ENCODE measurements at regions not wholly inside any gene's neighbourhood (a gene's known extent, or its start where the extent isn't known, plus 50 kb on each side); places are given as distances from the start of the nearest gene placed in this dataset.

DNA sequence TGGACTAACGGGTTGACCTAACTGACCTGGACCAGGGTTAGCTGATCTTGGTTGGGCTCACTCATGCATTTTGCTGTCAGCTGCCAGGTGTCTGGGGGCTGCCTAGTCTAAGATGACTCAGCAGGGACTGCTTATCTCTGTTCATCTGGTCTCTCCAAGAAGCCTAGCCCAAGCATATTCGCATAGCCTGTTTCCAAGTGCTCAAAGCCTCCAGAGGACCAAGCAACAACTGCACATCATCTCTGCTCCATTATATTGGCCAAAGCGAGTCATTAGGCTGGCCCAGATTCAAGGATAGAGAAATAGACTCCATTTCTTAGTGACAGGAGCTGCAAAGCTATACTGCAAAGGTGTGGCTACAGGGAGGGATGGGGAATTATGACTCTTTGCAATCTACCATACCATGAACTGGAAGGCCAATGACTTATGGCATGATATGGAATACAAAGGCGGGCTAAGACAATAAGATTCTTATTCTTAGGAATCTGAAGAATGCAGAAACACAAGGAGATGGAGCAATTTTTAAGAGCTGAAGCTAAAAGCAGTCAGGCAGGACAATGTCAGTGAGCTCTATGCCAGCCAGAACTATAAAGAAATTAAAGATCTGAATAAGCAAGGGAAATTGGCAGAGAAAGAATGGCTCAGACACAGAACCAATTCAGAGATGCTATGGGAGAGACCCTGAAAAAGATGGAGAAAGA, 194.6 kb upstream of the FSCB start:
- H3K9me3 ChIP-seq, result no peaks in the 10 kb centered on the region
- no peak for TF ChIP-seq RNF2 (IDR thresholded peaks at IDR 0.05; ENCODE audit: borderline replicate concordance, low read depth)
- no peak for TF ChIP-seq EHF (CRISPR knock-in tag; IDR thresholded peaks at IDR 0.05)
- no peak for TF ChIP-seq JUN (IDR thresholded peaks at IDR 0.05)
- no peak for TF ChIP-seq CHD2 (IDR thresholded peaks at IDR 0.05; ENCODE audit: low read length, partially characterized antibody)
- TF ChIP-seq, protein P1, sequence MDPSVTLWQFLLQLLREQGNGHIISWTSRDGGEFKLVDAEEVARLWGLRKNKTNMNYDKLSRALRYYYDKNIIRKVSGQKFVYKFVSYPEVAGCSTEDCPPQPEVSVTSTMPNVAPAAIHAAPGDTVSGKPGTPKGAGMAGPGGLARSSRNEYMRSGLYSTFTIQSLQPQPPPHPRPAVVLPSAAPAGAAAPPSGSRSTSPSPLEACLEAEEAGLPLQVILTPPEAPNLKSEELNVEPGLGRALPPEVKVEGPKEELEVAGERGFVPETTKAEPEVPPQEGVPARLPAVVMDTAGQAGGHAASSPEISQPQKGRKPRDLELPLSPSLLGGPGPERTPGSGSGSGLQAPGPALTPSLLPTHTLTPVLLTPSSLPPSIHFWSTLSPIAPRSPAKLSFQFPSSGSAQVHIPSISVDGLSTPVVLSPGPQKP (IDR thresholded peaks at IDR 0.05; ENCODE audit: low read depth, low read length), result no peak
- TF ChIP-seq, protein P2, sequence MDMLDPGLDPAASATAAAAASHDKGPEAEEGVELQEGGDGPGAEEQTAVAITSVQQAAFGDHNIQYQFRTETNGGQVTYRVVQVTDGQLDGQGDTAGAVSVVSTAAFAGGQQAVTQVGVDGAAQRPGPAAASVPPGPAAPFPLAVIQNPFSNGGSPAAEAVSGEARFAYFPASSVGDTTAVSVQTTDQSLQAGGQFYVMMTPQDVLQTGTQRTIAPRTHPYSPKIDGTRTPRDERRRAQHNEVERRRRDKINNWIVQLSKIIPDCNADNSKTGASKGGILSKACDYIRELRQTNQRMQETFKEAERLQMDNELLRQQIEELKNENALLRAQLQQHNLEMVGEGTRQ (IDR thresholded peaks at IDR 0.05), result no peak
- TF ChIP-seq, protein P3, sequence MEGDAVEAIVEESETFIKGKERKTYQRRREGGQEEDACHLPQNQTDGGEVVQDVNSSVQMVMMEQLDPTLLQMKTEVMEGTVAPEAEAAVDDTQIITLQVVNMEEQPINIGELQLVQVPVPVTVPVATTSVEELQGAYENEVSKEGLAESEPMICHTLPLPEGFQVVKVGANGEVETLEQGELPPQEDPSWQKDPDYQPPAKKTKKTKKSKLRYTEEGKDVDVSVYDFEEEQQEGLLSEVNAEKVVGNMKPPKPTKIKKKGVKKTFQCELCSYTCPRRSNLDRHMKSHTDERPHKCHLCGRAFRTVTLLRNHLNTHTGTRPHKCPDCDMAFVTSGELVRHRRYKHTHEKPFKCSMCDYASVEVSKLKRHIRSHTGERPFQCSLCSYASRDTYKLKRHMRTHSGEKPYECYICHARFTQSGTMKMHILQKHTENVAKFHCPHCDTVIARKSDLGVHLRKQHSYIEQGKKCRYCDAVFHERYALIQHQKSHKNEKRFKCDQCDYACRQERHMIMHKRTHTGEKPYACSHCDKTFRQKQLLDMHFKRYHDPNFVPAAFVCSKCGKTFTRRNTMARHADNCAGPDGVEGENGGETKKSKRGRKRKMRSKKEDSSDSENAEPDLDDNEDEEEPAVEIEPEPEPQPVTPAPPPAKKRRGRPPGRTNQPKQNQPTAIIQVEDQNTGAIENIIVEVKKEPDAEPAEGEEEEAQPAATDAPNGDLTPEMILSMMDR (IDR thresholded peaks at IDR 0.05), result no peak
- CTCF ChIA-PET, result no interaction called here
- H3K4me1 ChIP-seq, result no peaks in the 10 kb centered on the region
- no peak overlapping the region for H3K4me3 ChIP-seq
- DNase-seq (ENCODE audit: low read depth in 1 of 2, low spot score in 1 of 2) (no peak), ATAC-seq (no peak), FAIRE-seq (no peak)
- no peak overlapping the region for H3K27ac ChIP-seq
- no peak overlapping the region for H3K4me2 ChIP-seq
- 8% methylated on average over 4 of the region's 4 CpGs for WGBS (ENCODE audit: missing lambda C conversion rate)
- POLR2A ChIA-PET, result no interaction called here

DNA sequence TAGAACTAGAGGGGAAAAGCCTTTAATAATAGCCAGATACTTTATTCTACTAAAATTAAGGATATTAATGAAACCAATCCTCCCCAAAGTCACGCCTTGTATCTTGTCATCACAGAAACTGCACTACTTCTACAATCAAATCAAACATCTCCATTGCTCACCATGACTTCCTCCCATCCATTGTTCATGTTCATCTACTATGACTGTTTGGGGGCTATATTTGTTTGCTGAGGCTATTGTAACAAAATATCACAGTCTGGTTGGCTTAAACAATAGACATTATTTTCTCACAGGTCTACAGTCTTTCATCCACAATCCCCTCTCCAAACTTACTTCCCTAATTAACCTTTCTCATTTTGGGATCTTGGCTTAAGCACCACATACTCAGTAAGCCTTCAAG, 193.6 kb upstream of the FSCB start:
- ChIA-PET POLR2A (no interaction called here), CTCF (no interaction called here)
- no peak overlapping the region for H3K4me2 ChIP-seq
- no peaks in the 10 kb centered on the region for H3K4me1 ChIP-seq
- DNase-seq (ENCODE audit: low read depth in 1 of 2, low spot score in 1 of 2) (no peak), ATAC-seq (no peak), FAIRE-seq (no peak)
- no peaks in the 10 kb centered on the region for H3K9me3 ChIP-seq
- TF ChIP-seq TP53 (CRISPR knock-in tag; IDR thresholded peaks at IDR 0.05) (no peak), JUNB (IDR thresholded peaks at IDR 0.05) (no peak), MYC (IDR thresholded peaks at IDR 0.05; ENCODE audit: borderline replicate concordance, low read length) (no peak), RNF2 (IDR thresholded peaks at IDR 0.05; ENCODE audit: borderline replicate concordance, low read depth) (no peak), KDM5A (IDR thresholded peaks at IDR 0.05) (no peak)
- no peak overlapping the region for H3K27ac ChIP-seq
- no peak overlapping the region for H3K4me3 ChIP-seq
- WGBS (ENCODE audit: missing lambda C conversion rate), result 3% methylated on average over 1 of the region's 1 CpG

DNA sequence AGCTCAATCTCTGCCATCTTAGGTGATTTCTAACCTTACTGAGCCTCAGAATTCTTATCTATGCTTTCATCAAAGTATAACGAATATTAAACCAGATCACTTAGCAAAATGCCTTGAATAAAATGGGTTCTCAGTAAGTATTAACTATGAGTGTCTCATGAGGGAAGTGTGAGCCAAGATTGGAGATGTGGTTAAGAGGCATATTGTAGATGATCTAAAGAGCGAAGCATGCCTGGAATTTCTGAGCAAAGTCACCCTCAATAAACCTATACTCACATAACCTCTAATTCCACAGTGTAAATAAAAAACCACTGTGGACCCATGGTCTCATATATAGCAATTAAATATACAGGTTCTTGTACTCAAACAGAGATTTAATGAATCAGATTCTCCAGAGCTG, 193.1 kb upstream of the FSCB start:
- Histone ChIP-seq H3K4me2 (no peak overlapping the region), H3K27ac (no peak overlapping the region), H3K4me1 (no peaks in the 10 kb centered on the region), H3K4me3 (no peak overlapping the region), H3K9me3 (no peaks in the 10 kb centered on the region)
- TF ChIP-seq PHF8 (IDR thresholded peaks at IDR 0.05; ENCODE audit: borderline replicate concordance, low read depth) (no peak), RARB (CRISPR knock-in tag; IDR thresholded peaks at IDR 0.05) (no peak), CHD4 (IDR thresholded peaks at IDR 0.05; ENCODE audit: borderline replicate concordance) (no peak), POLR2A (IDR thresholded peaks at IDR 0.05; ENCODE audit: low read length) (no peak), HOXA7 (CRISPR knock-in tag; IDR thresholded peaks at IDR 0.05) (no peak), ZNF302 (CRISPR knock-in tag; IDR thresholded peaks at IDR 0.05) (no peak), POLR2AphosphoS2 (conservative IDR thresholded peaks at IDR 0.05; ENCODE audit: low read length) (no peak), ZC3H11A (IDR thresholded peaks at IDR 0.05) (no peak), MYC (IDR thresholded peaks at IDR 0.05; ENCODE audit: borderline replicate concordance, low read length) (no peak), ZFP36 (IDR thresholded peaks at IDR 0.05; ENCODE audit: borderline replicate concordance, partially characterized antibody) (no peak), MAFK (IDR thresholded peaks at IDR 0.05; ENCODE audit: partially characterized antibody) (no peak), HDAC2 (IDR thresholded peaks at IDR 0.05) (no peak), SMC3 (IDR thresholded peaks at IDR 0.05) (no peak), CBX8 (IDR thresholded peaks at IDR 0.05) (no peak)
- TF ChIP-seq, protein P2 (IDR thresholded peaks at IDR 0.05), result no peak
- TF ChIP-seq, protein P4, sequence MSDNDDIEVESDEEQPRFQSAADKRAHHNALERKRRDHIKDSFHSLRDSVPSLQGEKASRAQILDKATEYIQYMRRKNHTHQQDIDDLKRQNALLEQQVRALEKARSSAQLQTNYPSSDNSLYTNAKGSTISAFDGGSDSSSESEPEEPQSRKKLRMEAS (IDR thresholded peaks at IDR 0.05), result no peak
- TF ChIP-seq, protein P5, sequence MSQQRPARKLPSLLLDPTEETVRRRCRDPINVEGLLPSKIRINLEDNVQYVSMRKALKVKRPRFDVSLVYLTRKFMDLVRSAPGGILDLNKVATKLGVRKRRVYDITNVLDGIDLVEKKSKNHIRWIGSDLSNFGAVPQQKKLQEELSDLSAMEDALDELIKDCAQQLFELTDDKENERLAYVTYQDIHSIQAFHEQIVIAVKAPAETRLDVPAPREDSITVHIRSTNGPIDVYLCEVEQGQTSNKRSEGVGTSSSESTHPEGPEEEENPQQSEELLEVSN (IDR thresholded peaks at IDR 0.05; ENCODE audit: borderline replicate concordance, low read depth), result no peak
- TF ChIP-seq, protein P6, sequence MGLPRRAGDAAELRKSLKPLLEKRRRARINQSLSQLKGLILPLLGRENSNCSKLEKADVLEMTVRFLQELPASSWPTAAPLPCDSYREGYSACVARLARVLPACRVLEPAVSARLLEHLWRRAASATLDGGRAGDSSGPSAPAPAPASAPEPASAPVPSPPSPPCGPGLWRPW (IDR thresholded peaks at IDR 0.05), result no peak
- TF ChIP-seq, protein P7, sequence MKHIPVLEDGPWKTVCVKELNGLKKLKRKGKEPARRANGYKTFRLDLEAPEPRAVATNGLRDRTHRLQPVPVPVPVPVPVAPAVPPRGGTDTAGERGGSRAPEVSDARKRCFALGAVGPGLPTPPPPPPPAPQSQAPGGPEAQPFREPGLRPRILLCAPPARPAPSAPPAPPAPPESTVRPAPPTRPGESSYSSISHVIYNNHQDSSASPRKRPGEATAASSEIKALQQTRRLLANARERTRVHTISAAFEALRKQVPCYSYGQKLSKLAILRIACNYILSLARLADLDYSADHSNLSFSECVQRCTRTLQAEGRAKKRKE (CRISPR knock-in tag; IDR thresholded peaks at IDR 0.05; ENCODE audit: low read depth), result no peak
- POLR2A ChIA-PET, result no interaction called here
- DNase-seq (ENCODE audit: low read depth in 1 of 2, low spot score in 1 of 2) (no peak), FAIRE-seq (no peak), ATAC-seq (no peak)
- WGBS (ENCODE audit: missing lambda C conversion rate), result 10% methylated on average over 2 of the region's 2 CpGs
- CTCF ChIA-PET, result no interaction called here
